Hematopoietic multipotent progenitor cell treated with erythropoietin and hydrocortisone succinate and interleukin-3 and kit ligand, for 6 days (in vitro differentiated cells): ENCODE measurements at regions not wholly inside any gene's neighbourhood (a gene's known extent, or its start where the extent isn't known, plus 50 kb on each side); places are given as distances from the start of the nearest gene placed in this dataset.
"Not testable (repeated sequence)": the region's sequence is repeated elsewhere in the genome, so short reads cannot be mapped to it uniquely, and the experiment has no call there.

Experiments used
- DNase-seq: peaks from one replicate; pipeline ENCODE4 v3.0.0-alpha.2; 2015

DNA sequence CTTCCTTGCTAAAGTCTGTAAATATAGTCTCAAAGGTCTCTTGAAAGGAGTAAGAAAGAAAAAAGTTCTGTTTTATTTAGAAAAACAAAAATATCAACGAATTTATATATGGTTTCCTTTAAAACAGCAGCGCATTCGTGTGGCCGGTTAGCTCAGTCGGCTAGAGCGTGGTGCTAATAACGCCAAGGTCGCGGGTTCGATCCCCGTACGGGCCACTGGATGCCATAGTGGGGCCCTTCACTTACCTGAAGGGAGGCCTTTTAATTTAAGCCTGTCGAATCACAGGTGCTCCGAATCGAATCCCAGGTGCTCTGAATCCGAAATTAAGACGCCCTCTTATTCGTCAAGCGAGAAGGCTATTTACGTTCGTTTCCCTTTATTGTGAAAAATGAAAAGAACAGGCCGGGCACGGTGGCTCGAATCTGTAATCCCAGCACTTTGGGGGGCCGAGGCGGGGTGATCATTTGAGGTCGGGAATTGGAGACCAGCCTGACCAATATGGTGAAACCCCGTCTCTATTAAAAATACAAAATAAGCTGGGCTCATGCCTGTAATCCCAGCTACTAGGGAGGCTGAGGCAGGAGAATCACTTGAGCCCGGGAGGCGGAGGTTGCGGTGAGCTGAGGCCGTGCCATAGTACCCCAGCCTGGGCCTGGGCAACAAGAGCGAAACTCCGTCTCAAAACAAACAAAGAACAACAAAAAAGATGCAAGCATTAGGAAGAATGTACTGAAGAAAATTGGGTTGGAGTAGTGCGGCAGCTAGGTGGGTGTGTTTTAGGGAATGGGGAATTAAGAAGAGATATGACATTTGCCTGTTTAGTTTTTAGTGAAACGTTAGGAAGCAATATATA is 195.8 kb upstream of the ZNF184 start:
- peak; percentile 86 for DNase-seq

DNA sequence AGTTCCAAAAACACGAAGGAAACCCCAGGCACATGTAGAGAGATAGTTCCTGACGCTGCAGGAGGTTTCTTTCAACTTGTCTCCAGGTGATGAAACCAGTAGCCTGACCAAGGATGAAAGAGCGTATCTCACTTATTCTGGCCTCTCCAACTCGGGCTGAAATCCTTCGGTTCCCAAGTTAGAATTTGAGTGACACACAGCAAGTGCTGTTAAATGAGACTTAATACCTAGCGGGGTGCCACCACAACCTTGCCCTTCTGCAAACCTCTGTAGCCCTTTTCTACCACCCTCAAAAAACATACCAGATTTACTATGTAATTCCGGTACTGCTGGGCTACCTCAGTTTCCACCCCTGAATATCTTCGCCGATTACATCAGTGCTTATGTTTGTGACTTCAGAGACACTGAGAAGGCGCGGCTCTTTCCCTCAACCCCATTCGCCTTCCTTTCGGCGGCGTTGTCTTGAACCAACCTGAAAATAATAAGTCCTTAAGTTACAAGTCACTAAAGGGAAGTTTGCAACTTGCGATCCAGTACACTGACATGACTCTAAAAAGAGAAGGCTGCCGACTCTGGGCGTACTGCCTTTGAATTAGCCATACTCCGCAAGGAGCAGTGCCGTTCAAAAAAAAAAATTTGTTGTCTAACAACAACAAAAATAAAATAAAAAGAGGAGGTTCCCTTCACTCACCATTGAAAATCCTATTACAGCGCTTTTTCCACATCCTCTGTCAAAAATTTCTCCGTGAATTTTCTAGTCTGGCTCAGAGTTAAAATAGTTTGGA is 194.9 kb upstream of the ZNF184 start:
- peak; percentile 43 for DNase-seq

DNA sequence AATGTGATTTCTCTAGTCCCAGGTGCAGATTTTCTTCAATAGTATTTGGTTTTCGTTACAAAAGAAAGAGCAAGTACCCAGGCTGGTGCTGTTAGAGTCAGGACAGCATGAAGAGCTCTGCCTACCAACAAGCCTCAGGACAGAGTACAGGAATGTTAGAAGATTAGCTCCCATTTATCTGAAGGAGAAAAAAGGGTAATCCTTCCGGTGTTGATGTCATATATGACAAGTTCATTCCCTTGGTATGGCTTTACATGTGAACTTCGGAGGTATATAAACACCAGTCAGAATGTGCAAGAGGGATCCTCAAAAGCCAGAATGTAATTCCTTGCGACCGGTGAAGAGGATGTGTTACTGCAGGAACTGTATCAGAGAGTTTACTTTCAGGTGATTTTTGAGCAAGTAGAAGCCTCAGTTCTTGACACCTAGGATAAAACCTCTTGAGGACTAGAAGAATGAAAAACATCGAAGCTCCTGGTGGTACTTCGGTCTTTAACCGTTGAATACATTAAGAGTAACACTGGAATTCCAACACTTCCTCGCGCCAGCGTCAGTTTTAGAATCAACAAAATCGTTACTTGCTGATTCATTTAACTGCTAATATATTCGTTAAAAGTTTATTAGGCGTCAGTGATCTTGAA is 194.2 kb upstream of the ZNF184 start:
- DNase-seq = no peak

DNA sequence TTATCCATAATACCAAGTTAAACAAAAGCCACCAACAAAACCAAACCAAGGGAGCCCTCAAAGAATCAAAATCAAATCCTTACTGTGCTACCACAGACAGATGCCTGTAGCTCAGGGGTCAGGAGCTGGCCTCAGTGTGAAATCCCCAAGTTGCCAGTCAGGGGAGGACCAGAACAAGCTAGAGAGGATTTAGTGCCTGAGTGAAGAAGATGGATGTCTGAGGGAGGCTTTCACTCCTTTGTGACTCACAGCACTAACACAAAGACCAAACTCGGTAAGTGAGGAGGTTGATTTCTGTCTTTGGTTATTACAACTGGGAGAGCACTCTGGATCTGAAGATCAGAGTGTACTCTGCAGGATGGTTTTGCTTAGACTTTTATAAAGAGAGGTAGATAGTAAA is 189.9 kb upstream of the ZNF184 start:
- no peak for DNase-seq

DNA sequence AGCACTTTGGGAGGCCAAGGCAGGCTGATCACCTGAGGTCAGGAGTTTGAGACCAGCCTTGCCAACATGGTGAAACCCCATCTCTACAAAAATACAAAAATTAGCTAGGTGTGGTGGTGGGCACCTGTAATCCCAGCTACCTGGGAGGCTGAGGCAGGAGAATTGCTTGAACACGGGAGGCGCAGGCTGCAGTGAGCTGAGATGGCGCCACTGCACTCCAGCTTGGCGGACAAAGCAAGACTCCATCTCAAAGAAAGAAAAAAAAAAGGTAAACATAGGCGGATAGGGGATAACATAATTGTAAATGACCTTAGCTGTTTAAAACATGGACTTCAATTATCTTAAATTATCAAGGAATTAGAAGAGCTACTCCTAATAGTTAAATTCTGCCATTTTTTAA is 189.3 kb upstream of the ZNF184 start:
- DNase-seq = not testable (repeated sequence)

DNA sequence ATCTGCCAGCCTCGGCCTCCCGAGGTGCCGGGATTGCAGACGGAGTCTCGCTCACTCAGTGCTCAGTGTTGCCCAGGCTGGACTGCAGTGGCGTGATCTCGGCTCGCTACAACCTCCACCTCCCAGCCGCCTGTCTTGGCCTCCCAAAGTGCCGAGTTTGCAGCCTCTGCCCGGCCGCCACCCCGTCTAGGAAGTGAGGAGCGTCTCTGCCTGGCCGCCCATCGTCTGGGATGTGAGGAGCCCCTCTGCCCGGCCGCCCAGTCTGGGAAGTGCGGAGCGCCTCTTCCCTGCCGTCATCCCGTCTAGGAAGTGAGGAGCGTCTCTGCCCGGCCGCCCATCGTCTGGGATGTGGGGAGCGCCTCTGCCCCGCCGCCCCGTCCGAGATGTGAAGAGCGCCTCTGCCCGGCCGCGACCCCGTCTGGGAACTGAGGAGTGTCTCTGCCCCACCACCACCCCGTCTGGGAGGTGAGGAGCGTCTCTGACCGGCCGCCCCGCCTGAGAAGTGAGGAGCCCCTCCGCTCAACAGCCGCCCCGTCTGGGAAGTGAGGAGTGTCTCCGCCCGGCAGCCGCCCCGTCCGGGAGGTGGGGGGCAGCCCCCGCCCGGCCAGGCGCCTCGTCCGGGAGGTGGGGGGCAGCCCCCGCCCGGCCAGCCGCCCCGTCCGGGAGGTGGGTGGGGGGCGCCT is 180.4 kb upstream of the ZNF184 start:
- not testable (repeated sequence) for DNase-seq

DNA sequence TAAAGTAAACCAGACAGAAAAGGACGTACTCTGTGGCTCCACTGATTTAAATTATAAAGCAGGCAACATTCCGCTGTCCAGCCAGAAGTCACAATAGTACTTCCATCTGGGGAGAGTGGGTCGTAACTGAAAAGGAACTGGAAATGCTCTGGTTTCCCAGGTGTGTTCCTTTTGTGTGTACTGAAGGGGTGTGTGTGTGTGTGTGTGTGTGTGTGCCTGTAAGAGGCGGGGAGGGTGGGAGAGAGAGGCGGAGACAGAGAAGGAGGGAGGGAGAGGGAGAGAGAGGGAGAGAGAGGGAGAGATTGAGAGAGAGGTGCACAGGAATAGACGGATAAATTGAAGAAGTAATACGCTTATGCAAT is 178.4 kb upstream of the ZNF184 start:
- no peak for DNase-seq

DNA sequence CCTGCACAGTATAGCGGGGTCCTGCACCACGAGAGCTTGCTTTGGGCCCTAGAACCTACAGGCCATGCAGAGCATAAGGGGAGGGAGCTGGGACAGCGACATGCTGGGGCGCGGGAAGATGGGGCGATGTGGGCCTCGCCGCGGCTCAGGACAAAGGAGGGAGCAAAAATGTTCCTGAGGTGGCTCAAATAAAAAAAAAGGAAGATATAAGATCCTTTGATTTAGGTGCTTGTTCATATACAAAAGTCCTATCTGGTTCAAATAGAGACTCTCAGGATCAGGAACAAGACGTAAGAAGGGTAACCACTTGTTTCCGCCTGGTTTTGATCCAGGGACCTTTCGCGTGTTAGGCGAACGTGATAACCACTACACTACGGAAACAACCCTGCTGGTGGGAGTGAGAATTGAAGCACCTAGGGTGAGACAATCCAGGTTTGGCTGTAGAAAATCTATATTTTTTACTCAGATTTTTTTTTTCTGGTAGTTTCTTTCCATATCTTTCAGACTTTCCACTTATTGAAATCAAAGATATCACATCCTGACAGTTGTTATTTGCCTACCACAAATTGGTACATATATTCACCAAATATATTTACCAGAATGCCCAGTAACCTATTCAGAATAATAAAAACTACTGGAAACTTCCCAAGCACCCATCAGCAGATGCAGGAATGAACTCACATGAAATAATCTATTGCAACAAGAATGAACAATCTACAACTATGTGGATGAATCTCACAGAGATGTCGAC is 177.9 kb upstream of the ZNF184 start:
- peak; percentile 86 for DNase-seq

DNA sequence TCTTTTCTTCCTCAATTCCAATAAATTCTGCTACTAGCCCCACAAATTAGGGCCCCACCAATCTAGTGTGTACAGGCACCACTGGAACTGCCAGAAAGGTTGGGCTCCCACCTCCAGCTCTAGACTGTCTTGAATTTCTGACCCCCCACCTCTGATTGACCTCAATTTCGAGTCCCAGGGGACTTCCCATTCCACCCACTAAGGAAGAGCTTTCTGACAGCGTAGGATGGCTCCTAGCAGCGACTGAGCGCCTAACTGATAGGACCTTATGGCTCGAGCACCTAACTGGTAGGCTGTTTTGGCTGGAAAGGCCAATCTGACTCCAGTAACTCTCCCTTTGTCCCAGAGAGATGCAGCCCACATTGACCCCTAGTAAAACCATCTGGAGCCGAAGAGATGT is 171.6 kb upstream of the ZNF184 start:
- DNase-seq = no peak

DNA sequence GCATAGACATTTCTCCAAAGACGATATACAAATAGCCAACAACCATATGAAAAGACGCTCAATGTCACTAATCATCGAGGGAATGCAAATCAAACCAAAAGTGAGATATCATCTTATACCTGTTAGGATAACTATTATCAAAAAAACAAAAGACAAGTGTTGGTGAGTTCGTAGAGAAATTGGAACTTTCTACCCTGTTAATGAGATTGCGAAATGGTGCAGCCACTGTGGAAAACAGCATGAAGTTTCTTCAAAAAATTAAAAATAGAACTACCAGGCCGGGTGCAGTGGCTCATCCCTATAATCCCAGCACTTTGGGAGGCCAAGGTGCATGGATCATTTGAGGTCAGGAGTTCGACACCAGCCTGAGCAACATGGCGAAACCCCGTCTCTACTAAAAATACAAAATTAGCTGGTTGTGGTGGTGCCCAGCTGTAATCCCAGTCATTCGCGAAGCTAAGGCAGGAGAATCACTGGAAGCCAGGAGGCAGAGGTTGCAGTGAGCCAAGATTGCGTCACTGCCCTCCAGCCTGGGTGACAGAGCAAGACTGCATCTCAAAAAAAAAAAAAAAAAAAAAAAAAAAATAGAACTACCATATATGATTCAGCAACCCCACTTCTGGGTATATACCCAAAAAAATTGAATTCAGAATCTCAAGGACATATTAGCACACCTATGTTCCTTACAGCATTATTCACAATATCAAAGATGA is 170.0 kb upstream of the ZNF184 start:
- no peak for DNase-seq

DNA sequence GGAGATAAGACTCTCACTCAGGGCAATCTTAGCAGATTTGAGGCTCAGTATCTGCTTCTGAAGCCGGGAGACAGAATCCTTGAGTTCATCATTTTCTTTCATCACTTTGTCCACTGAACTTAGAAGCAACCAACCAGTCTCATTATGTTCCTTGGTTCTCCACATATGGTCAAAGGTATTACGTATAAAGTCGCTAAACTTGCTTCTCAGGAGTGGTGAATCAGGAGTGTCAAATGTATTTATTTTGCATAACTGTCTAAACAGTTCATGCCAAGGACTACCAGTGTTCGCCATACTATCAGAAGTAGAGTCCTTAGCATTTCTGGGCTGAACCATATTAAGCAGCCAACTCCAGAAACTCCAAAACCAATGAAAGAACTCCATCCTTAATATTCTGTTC is 163.0 kb upstream of the ZNF184 start:
- DNase-seq = not testable (repeated sequence)

DNA sequence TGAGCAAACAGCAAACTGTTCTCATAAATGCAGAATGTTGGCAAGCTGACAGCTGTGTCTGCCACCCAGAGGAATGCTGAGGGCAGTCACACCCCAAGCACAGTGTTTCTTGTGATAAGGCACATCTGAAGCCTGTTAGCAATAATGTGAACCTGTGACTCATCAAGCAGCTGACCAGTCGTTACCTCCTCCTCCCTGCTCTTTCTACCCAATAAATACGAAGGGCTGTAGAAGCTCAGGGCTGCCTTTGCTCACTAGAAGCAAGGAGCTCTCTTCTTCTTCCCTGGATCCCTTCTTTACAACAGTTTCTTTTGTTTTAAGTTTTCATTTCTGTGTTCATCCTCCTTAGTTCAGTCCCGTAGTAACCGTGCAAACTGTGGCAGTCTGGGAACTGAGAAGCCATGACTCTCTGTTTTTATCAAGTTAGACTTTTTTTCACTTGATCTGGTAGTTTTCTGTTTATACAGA is 160.3 kb upstream of the ZNF184 start:
- DNase-seq = peak; percentile 75

DNA sequence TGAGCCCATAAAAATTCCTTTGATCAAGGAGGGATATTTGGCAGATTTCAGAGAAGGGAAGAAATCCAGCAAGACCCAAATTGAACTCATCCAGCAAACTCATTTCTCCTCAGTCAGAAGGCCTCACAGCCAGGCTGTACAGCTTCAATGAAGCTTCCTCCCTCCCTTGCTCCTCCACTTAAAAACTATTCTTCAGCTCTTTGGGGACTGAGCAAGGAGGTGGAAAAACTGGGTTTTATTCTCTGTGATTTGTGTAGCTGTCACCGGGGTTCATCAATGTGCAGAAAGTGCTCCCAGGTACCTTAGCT is 158.7 kb upstream of the ZNF184 start:
- DNase-seq = no peak

DNA sequence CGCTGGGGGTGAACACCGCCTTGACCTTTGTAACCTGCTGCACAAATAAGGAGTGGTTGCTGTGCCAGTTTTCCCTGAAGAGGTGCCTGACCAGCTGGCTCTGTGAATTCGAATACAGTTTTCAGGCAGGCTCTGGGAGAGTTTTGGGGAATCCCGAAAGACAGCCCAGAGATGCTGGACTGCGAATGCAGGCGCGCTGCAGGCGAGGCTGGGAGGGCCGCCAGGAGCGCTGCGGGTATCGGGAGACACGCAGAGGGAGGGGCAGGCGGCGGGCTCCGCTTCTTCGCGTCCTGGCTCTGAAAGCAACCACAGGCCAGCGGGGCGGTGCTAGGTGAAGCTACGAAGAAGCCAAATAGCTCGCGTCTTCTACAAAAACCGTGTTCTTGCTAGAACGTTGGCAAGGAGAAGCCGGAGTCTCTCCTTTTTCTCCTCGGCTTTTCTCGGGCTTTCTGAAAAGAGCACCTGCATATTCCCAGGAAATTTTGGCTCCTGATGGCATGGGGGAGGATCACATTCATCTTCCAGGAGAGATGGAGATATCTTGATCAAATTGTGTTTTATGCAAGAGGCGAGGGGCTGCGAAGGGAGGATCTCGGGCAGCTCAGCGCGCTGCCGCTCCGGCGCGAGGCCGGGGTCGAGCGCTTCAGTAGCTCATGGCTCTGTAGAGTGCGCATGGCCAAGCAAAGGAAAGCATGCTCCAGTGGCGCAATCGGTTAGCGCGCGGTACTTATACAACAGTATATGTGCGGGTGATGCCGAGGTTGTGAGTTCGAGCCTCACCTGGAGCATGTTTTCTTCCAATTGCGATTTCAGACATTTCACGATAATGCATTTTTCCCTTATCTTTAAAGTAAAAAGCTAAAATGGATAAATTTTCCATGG is 158.1 kb upstream of the ZNF184 start:
- peak; percentile 69 for DNase-seq

DNA sequence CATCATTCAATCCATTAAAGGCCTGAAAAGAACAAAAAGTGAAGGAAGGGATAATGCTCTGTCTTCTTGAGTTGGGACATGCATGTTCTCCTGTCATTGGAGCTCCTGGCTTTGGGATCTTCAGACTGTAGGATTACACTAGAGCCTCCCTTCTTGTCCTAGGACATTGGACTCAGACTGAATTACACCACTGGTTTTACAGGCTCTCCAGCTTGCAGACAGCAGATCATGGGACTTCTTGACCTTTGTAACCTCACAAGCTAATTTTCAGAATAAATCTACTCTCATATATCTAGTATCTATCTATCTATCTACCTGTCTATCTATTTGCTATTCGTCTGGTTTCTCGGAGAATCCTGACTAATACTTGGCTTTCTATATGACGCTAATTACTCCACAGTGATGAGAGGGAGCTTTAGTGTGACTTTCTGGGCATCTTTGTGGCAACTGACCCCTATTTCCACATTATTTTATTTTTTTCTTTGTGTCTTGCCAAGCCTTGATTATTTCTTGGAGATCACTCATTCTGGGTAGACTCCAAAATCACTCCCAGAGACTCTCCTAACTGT is 151.9 kb upstream of the ZNF184 start:
- no peak for DNase-seq

DNA sequence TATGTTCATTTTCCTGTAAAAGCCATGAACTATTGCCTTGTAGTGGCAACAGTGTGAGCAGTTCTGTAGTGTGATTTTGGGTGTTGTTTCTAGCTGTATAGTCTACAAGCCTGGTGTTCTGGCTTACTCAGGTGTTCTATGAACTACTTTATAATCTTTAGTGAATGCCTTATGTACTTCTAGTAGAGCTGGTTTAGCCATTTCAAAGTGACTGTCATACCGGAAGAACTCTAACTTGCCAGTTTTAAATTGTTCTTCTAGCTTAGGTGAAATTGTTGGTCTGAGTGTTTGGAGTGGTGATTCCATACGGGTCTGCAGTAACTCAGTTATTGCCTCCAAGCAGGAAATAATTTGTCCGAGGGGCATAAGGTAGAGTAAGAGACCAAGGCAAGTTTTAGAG is 150.2 kb upstream of the ZNF184 start:
- no peak for DNase-seq

DNA sequence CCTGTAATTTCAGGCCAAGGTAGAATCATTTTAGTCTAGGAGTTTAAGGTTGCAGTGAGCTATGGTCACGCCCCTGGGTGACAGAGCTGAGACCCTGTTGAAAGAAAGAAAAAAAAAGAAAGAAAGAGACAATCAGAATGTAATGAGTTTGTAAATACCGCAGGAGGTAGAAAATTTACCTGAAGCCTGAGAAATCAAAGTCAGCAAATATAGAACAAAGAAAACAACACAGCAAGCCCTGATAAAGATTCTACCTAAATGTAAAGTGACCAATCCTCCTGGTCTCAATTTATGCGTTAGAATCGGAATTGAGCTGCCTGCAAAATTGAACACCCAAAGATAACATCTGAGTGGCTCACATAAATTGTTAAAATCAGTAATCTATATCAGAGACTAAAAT is 146.5 kb upstream of the ZNF184 start:
- DNase-seq = no peak

DNA sequence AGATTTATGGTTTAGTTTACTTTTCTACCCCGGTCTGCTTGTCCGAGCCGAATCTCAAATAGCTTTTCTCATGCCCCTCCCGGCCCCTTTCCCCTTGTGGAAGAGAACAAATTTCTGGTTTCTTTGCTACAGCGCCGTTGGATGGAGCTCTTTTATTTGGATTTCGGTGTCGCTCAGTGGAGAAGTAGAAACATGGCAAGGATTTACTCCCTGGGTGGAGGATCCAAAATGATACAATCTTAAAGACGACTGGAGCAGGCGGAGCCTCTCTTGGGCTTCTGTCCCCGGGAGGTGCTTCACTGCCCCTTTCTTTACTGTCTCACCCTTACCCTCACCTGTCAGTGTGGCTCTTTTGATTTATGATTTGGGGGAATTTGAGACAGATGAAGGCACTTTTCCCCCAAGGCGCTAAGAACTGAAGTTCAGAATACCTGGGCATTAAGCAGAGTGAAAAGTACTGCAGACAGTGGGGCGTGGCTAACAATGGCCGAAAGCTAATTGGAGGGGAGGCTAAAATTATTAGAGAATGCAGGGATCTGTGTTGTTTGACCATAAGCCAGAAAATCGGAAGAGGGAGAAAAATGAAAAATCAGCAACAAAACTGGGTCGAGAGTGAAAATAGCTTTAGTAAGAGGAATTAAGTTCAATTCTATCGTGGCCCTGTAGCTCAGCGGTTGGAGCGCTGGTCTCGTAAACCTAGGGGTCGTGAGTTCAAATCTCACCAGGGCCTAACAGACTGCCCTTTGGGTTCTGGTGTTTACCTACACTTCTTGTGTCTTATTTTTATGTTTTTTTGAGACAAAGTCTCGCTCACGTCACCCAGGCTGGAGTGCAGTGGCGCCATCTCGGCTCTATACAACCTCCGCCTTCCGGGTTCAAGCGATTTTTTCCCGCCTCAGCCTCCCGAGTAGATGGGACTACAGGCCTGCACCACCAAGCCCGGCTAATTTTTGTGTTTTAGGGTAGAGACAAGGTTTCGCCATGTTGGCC is 145.1 kb upstream of the ZNF184 start:
- peak; percentile 38 for DNase-seq

DNA sequence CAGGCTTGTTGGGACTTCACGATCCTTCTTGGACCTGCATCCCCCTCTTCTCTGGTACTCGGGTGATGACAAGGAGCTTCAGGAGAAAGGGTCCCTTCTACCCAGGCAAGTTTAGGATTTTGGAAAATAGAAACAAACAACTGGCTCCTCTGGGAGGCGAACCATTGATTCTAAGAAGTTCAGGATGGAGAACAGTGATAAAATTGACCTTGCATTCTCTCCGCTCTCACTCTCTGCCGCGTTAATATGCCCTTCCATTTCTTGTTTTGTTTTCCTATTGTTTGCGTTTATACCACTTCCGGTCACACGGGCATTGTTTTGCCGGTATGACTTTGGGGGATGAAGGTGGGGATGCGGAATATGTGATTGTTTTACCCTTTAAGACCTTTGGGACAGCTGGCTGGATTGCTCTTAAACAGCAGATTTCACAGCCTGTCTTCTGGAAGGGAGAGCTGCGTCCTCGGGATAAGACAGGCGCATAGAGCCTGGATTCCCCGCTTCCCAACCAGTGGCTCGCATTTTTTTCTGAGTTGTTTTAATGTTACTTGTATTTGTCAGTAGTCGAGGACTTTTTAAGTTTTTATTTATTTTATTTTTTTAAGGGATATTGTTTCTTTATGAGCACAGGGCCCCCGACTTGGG is 144.3 kb upstream of the ZNF184 start:
- no peak for DNase-seq
